ENCODE measurements at regions not wholly inside any gene's neighbourhood (a gene's known extent, or its start where the extent isn't known, plus 50 kb on each side); places are given as distances from the start of the nearest gene placed in this dataset.

- TF ChIP-seq, protein P1, sequence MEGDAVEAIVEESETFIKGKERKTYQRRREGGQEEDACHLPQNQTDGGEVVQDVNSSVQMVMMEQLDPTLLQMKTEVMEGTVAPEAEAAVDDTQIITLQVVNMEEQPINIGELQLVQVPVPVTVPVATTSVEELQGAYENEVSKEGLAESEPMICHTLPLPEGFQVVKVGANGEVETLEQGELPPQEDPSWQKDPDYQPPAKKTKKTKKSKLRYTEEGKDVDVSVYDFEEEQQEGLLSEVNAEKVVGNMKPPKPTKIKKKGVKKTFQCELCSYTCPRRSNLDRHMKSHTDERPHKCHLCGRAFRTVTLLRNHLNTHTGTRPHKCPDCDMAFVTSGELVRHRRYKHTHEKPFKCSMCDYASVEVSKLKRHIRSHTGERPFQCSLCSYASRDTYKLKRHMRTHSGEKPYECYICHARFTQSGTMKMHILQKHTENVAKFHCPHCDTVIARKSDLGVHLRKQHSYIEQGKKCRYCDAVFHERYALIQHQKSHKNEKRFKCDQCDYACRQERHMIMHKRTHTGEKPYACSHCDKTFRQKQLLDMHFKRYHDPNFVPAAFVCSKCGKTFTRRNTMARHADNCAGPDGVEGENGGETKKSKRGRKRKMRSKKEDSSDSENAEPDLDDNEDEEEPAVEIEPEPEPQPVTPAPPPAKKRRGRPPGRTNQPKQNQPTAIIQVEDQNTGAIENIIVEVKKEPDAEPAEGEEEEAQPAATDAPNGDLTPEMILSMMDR (conservative IDR thresholded peaks at IDR 0.05 in 1 of 2, IDR thresholded peaks at IDR 0.05 in 1 of 2; ENCODE audit: extremely low read depth in 1 of 2, insufficient read depth in 1 of 2, low read depth in 1 of 2, low read length in 2 of 2), result no peak
- TF ChIP-seq EZH2 (IDR thresholded peaks at IDR 0.05; ENCODE audit: borderline replicate concordance, low read length), result no peak
These were observed 89.0 kb downstream of the SEMA4F start for GRCh38 chr2:74743039-74743438.
